ENCODE measurements at regions not wholly inside any gene's neighbourhood (a gene's known extent, or its start where the extent isn't known, plus 50 kb on each side); places are given as distances from the start of the nearest gene placed in this dataset.
"Not testable (repeated sequence)": the region's sequence is repeated elsewhere in the genome, so short reads cannot be mapped to it uniquely, and the experiment has no call there.

GRCh38 chr6:30813631-30814145, 69.3 kb upstream of the IER3 start:
- Histone ChIP-seq H3K36me3 (ENCODE audit: control insufficient read depth in 2 of 3, insufficient read depth in 3 of 3, low read length in 3 of 3) (no peaks in the 10 kb centered on the region), H3K27me3 (ENCODE audit: control insufficient read depth, insufficient read depth, low read length) (no peaks in the 10 kb centered on the region), H3K4me3 (ENCODE audit: low read length in 3 of 3) (no peak overlapping the region), H3K9me3 (ENCODE audit: control insufficient read depth in 2 of 3, insufficient read depth in 1 of 3, low read length in 3 of 3) (no peaks in the 10 kb centered on the region), H3K9ac (ENCODE audit: low read length in 3 of 3) (no peak overlapping the region), H3K4me1 (ENCODE audit: control insufficient read depth in 2 of 3, insufficient read depth in 2 of 3, low read depth in 1 of 3, low read length in 3 of 3) (peaks cover 0 to 8% (median 2%) of the 10 kb centered on the region in 3 donors), H3K27ac (ENCODE audit: low read depth in 2 of 2, low read length in 2 of 2) (peak overlapping the region; percentile 19 to 40)
- no peak for TF ChIP-seq CTCF (IDR thresholded peaks at IDR 0.05; ENCODE audit: borderline replicate concordance, extremely low read depth, insufficient read depth)
- FAIRE-seq (no peak), DNase-seq (no peak)
- intact Hi-C loops (cut with DNase I) = no loop called here

GRCh38 chr6:30810813-30811339, 66.5 kb upstream of the IER3 start:
- peaks cover 0 to 8% (median 0%) of the 10 kb centered on the region in 3 donors for H3K4me1 ChIP-seq (ENCODE audit: control insufficient read depth in 2 of 3, insufficient read depth in 2 of 3, low read depth in 1 of 3, low read length in 3 of 3)
- no peak overlapping the region for H3K4me3 ChIP-seq (ENCODE audit: low read length in 3 of 3)
- no peaks in the 10 kb centered on the region for H3K27me3 ChIP-seq (ENCODE audit: control insufficient read depth, insufficient read depth, low read length)
- peak overlapping the region in 1 of 2 donors; percentile 1 for H3K27ac ChIP-seq (ENCODE audit: low read depth in 2 of 2, low read length in 2 of 2)
- intact Hi-C loops (cut with DNase I) = no loop called here
- TF ChIP-seq CTCF (IDR thresholded peaks at IDR 0.05; ENCODE audit: borderline replicate concordance, extremely low read depth, insufficient read depth) = no peak
- H3K9me3 ChIP-seq (ENCODE audit: control insufficient read depth in 2 of 3, insufficient read depth in 1 of 3, low read length in 3 of 3) = no peaks in the 10 kb centered on the region
- FAIRE-seq = no peak
- DNase-seq = no peak
- H3K36me3 ChIP-seq (ENCODE audit: control insufficient read depth in 2 of 3, insufficient read depth in 3 of 3, low read length in 3 of 3) = no peaks in the 10 kb centered on the region
- H3K9ac ChIP-seq (ENCODE audit: low read length in 3 of 3) = no peak overlapping the region

- H3K27me3 ChIP-seq (ENCODE audit: control insufficient read depth, insufficient read depth, low read length); FAIRE-seq; H3K9me3 ChIP-seq (ENCODE audit: control insufficient read depth in 2 of 3, insufficient read depth in 1 of 3, low read length in 3 of 3); H3K4me1 ChIP-seq (ENCODE audit: control insufficient read depth in 2 of 3, insufficient read depth in 2 of 3, low read depth in 1 of 3, low read length in 3 of 3); DNase-seq; H3K27ac ChIP-seq (ENCODE audit: low read depth in 2 of 2, low read length in 2 of 2); H3K36me3 ChIP-seq (ENCODE audit: control insufficient read depth in 2 of 3, insufficient read depth in 3 of 3, low read length in 3 of 3); intact Hi-C loops (cut with DNase I); H3K9ac ChIP-seq (ENCODE audit: low read length in 3 of 3); H3K4me3 ChIP-seq (ENCODE audit: low read length in 3 of 3): not testable (repeated sequence)
Measured at GRCh38 chr6:30807566-30807965, 63.2 kb upstream of the IER3 start.

- no peaks in the 10 kb centered on the region for H3K4me1 ChIP-seq (ENCODE audit: control insufficient read depth in 2 of 3, insufficient read depth in 2 of 3, low read depth in 1 of 3, low read length in 3 of 3)
- no peak overlapping the region for H3K9ac ChIP-seq (ENCODE audit: low read length in 3 of 3)
- no peaks in the 10 kb centered on the region for H3K9me3 ChIP-seq (ENCODE audit: control insufficient read depth in 2 of 3, insufficient read depth in 1 of 3, low read length in 3 of 3)
- H3K27ac ChIP-seq (ENCODE audit: low read depth in 2 of 2, low read length in 2 of 2) = no peak overlapping the region
- DNase-seq (no peak), FAIRE-seq (no peak)
- intact Hi-C loops (cut with DNase I) = no loop called here
- no peak for TF ChIP-seq CTCF (IDR thresholded peaks at IDR 0.05; ENCODE audit: borderline replicate concordance, extremely low read depth, insufficient read depth)
- H3K27me3 ChIP-seq (ENCODE audit: control insufficient read depth, insufficient read depth, low read length) = no peaks in the 10 kb centered on the region
- H3K4me3 ChIP-seq (ENCODE audit: low read length in 3 of 3) = no peak overlapping the region
- H3K36me3 ChIP-seq (ENCODE audit: control insufficient read depth in 2 of 3, insufficient read depth in 3 of 3, low read length in 3 of 3) = no peaks in the 10 kb centered on the region
Measured at GRCh38 chr6:30806581-30807183, 62.3 kb upstream of the IER3 start.

All from kidney (tissue), 13 donors.